ENCODE measurements at regions not wholly inside any gene's neighbourhood (a gene's known extent, or its start where the extent isn't known, plus 50 kb on each side); places are given as distances from the start of the nearest gene placed in this dataset.

DNA sequence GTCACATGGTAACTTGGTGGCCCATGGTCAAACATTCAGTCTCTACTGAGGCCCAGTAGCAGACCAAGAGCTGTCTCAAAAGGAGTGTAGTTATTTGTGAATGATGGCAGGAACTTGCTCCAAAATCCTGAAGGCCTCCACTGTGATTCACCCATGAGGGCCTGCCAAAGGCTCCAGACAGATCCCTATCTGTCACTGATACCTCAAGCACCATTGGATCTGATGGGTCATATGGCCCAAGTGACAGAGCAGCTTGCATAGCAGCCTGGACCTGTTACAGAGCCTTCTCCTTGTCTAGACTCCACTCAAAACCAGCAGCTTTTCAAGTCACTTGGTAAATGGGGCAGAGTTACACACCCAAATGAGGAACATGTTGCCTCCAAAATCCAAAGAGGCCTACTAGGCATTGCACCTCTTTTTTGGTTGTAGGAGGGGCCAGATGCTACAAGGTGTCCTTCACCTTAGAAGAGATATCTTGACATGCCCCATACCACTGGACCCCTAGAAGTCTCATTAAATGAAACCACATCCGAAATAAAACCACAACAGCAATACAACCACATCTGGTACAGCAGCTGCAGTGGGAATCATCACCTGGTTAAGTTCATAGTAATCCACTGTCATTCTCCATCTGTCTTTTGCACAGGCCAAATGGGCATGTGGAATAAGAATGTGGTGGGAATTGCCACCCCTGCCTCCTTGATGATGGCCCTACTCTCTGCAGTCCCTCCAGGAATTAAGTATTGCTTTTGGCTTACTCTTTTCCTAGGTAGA lies 150.4 kb upstream of the MAX start:
- DNase-seq = no peak

DNA sequence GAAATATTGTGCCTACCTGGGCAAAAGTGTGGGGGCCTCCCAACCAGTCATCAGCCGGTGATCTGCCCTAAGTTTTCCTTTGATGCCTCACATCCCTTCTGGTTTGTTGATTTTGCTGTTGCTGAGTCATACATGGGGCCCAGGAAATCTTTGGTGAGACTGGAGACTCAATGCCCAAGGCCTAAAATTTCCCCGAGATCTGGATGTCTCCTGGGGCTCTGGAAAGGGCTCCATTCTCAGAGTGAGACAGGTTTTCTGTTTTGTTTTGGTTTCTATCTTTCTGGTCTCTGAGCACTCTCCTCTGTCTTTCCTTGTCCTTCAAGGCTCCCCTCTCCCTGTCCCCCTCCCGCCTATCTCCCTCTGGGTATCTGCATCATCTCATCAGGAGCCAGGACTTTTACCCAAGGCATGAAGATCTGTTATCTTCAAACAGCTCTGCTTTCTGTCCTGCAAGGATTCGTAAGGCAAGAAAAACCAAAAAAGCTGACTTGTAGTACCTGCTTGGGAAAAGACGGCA lies 152.8 kb upstream of the MAX start:
- no peak for DNase-seq

GRCh38 chr14:65255583-65256461 lies 153.5 kb upstream of the MAX start:
- peak; percentile 63 for DNase-seq

- DNase-seq = no peak
These were observed 154.4 kb upstream of the MAX start for GRCh38 chr14:65256714-65257113.

- no peak for DNase-seq
These were observed 155.1 kb upstream of the FUT8 start for GRCh38 chr14:65257425-65257824.

DNA sequence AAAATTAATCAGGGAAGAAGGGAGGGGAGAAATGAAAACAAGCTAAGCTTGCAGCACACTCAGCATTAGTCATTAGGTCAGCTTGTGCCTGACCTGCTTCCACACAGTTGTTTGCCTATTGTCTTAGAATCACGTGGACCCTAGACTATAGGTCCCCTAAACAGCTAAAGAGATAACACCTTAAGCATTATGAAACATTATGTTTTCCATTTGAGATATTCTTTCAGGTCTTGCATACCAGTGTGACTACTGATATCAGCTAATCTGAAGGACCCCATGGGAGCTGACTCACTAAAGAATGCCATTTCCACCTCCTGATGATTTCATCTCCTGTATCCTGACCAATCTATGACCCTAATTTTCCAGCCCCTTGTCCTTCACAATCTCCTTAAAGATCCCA lies 154.1 kb upstream of the FUT8 start:
- no peak for DNase-seq

GRCh38 chr14:65259000-65259399 lies 153.5 kb upstream of the FUT8 start:
- DNase-seq = no peak

- DNase-seq = no peak
These were observed 151.7 kb upstream of the FUT8 start for GRCh38 chr14:65260786-65261185.

GRCh38 chr14:65261425-65261920 lies 151.1 kb upstream of the FUT8 start:
- no peak for DNase-seq

- DNase-seq = no peak
These were observed 150.6 kb upstream of the FUT8 start for GRCh38 chr14:65261946-65262345.

DNA sequence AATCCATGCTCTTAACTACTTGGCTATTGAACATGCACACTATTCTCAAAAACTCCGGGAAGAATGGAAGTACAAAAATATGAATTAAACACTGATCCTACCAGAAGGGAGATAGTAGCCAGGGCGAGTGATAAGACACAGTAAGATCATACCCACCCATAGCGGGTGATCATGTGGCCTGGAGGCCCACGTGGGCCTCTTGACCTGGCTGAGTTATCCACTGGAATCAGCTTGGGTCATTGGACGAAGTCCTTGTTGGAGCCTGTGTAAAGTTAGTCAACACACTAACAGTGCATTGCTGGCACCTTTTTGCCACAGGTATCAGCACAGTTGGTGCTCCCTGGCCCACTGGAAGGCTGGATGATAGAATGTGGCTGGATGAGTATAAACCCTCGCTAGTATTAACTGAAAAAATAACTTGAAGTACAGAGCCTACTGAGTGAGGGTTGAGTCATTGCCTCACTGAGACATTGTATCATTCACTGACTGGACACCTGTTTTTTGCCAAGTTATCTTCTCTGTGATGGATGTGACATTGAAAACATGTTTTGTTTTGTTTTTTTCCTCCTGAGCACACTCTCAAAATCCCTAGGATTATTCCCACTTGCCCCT lies 149.2 kb upstream of the FUT8 start:
- DNase-seq = no peak

- no peak for DNase-seq
These were observed 144.7 kb upstream of the FUT8 start for GRCh38 chr14:65267856-65268255.

DNA sequence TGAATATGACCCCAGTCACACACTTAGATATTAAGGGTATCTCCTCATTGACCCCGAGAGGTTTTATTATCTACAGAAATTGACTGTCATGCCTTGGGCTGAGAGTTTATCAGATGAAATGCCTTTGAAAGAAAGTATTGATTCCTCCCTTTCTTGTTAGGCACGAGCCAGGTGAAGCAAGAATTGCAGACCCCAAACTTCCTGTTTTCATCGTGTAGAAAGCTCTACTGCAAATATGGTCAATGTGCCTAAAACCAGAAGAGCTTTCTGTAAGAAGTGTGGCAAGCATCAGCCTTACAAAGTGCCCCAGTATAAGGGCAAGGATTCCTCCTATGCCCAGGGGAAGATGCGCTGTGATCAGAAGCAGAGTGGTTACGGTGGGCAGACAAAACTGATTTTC lies 143.9 kb upstream of the FUT8 start:
- no peak for DNase-seq

- DNase-seq = no peak
These were observed 142.8 kb upstream of the FUT8 start for GRCh38 chr14:65269732-65270131.

- no peak for DNase-seq
These were observed 135.5 kb upstream of the FUT8 start for GRCh38 chr14:65277027-65277426.

DNA sequence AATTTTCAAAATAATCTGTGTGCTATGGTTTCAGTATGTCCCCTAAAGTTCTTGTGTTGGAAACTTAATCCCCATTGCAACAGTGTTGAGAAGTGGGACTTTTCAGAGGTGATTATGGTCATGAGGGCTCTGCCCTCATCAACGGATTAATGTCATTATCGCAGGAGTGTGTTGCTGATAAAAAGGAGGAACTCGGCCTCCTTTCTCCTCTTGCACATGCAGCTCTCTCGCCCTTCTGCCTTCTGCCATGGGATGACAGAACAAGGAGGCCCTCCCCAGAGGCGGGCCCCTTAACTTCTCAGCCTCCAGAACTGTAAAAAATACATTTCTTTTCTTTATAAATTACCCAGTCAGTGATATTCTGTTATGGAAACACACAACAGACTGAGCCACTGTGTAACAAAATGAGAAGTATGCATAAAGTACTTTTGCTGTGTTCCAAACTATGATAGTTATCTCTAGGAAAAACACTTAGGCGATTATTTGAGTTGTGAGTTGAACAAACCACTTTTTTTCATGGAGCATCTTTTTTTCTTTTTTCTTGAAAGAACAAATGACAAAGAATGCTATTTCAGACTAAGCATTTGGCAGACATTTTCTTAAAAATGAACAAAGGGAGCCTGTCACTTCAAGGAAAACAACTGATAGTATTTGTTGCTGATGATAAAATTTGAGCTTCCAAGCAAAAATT lies 134.8 kb upstream of the FUT8 start:
- no peak for DNase-seq

GRCh38 chr14:65278589-65278988 lies 133.9 kb upstream of the FUT8 start:
- no peak for DNase-seq

DNA sequence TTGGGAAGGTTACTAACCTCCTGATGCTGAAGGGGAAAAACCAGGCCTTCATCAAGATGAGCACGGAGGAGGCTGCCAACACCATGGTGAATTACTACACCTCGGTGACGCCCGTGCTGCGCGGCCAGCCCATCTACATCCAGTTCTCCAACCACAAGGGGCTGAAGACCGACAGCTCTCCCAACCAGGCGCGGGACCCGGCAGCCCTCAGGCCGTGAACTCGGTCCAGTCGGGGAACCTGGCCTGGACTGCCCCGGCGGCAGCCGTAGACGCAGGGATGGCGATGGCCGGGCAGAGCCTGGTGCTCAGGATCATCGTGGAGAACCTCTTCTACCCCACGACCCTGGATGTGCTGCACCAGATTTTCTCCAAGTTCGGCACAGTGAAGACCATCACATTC lies 133.0 kb upstream of the FUT8 start:
- no peak for DNase-seq

GRCh38 chr14:65279958-65280357 lies 132.6 kb upstream of the FUT8 start:
- DNase-seq = no peak

DNA sequence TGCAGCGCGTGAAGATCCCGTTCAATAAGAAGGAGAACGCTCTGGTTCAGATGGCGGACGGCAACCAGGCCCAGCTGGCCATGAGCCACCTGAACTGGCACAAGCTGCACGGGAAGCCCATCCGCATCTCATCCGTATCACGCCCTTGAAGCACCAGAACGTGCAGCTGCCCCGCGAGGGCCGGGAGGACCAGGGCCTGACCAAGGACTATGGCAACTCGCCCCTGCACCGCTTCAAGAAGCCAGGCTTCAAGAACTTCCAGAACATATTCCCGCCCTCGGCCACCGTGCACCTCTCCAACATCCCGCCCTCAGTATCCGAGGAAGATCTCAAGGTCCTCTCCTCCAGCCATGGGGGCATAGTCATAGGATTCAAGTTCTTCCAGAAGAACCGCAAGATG lies 131.9 kb upstream of the FUT8 start:
- no peak for DNase-seq

DNA sequence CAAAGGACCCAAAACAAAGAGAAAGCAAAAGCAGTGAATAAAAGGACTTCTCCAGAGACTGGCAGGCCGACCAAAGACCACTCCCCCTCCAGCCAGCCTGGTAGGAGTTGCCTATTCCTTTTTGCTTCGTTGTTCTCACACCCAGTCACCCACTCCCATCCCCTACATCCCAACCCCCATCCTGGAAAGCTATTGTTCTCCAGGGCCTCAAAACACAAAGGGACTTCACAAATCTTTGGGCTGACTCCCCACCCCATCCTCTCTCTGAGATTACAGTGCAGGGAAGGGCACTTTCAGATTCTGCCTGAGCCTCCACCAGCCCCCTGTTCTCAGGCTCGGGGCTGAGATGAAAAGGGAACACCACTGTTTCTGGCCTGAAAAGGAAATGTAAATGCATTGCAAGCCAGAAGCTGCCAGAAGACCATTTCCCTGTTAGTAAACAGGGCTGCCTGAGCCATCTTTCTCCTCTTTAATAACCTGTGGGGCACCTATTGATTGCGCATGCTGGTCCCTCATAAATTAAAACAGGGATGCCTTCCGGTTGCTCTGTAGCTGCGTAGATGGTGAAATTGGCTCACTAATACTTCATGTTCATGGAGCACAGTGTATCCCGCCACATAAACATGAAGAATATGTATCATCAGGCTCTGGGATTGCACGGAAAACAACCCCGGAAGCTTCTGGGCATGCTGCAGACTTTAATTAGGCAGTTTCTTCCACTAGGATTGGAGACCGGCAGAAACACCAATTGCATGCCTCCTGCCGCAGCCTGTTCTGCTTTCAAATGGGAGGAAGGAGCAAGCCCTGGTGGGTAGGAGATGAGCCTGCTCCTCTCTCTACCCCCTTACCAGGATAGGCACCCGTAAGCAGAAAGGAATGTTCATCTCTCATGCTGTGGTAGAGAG lies 130.3 kb upstream of the FUT8 start:
- no peak for DNase-seq

DNA sequence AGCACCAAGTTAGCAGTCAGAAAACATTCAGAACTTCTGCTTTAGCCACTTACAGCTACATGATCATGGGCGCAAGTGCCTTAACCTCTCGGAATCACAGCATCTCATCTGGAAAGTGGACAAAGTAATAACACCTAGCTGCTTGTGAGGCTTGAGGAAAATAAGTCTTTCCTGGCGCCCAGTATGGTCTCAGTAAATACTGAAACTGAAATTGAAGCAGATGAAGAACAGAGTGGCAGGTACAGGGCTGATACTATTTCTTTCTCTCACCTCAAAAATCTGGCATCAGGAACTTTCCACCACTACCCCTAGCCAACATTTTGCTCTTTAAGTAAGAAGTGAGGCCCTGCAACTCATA lies 129.7 kb upstream of the FUT8 start:
- no peak for DNase-seq
